CD14-positive monocyte (primary cell): ENCODE measurements at regions not wholly inside any gene's neighbourhood (a gene's known extent, or its start where the extent isn't known, plus 50 kb on each side); places are given as distances from the start of the nearest gene placed in this dataset.

ENCODE experiments used
- DNase-seq, 3 donors: peaks; one replicate each; pipeline ENCODE4 v3.0.0-alpha.2; 2011 to 2022
- H2AFZ ChIP-seq: 2 replicates; pipeline ENCODE4 v1.6.0; 2012; ENCODE audit warnings: mild to moderate bottlenecking, low read depth, low read length, inconsistent platforms; ENCODE audit not compliant: insufficient read depth, poor library complexity, severe bottlenecking
- H3K27ac ChIP-seq, 2 donors: 1 replicate in 1 of 2; 2 replicates in 1 of 2; pipeline ENCODE4 v1.5.1; 2012 to 2013; ENCODE audit warnings: low read length in 2 of 2, control low read depth in 1 of 2, inconsistent platforms in 1 of 2, low read depth in 1 of 2, mild to moderate bottlenecking in 1 of 2
- H3K27me3 ChIP-seq, 2 donors: one replicate each; pipeline versions ENCODE4 v1.6.0 to v1.6.1; 2011 to 2013; ENCODE audit warnings: low read length in 2 of 2; ENCODE audit not compliant: control insufficient read depth in 2 of 2, insufficient read depth in 2 of 2
- H3K36me3 ChIP-seq, 2 donors: replicated peaks in 1 of 2; 1 replicate in 1 of 2; 2 replicates in 1 of 2; pipeline versions ENCODE4 v1.5.1 to v1.6.1; 2012 to 2013; ENCODE audit warnings: low read length in 2 of 2, control low read depth in 1 of 2, inconsistent platforms in 1 of 2, mild to moderate bottlenecking in 1 of 2; ENCODE audit not compliant: insufficient read depth in 2 of 2, control insufficient read depth in 1 of 2
- H3K4me1 ChIP-seq, 2 donors: 1 replicate in 1 of 2; 2 replicates in 1 of 2; pipeline versions ENCODE4 v1.5.1 to v1.6.1; 2012 to 2013; ENCODE audit warnings: low read length in 2 of 2, control low read depth in 1 of 2, inconsistent platforms in 1 of 2, mild to moderate bottlenecking in 1 of 2, moderate library complexity in 1 of 2; ENCODE audit not compliant: insufficient read depth in 2 of 2, control insufficient read depth in 1 of 2
- H3K4me2 ChIP-seq: replicated peaks from 2 replicates; pipeline ENCODE3; 2012; ENCODE audit warnings: low read length, moderate library complexity, mild to moderate bottlenecking; ENCODE audit not compliant: poor library complexity, severe bottlenecking; ENCODE audit errors: extremely low read depth
- H3K4me3 ChIP-seq, 3 experiments: fragments of 200-600 bp in 1 of 3; sonication (generic) in 1 of 3; replicated peaks in 1 of 3; 1 replicate in 2 of 3; 2 replicates in 1 of 3; pipeline ENCODE4 v1.5.1; 2011 to 2013; ENCODE audit warnings: low read length in 3 of 3, mild to moderate bottlenecking in 3 of 3, control low read depth in 2 of 3, low read depth in 2 of 3, inconsistent platforms in 1 of 3, moderate library complexity in 1 of 3
- H3K79me2 ChIP-seq: 2 replicates; pipeline ENCODE4 v1.6.0; 2012; ENCODE audit warnings: mild to moderate bottlenecking, control low read depth, inconsistent platforms, low read length, moderate library complexity; ENCODE audit not compliant: insufficient read depth
- H3K9ac ChIP-seq: 2 replicates; pipeline ENCODE4 v1.6.0; 2017; ENCODE audit warnings: low read length, mild to moderate bottlenecking; ENCODE audit not compliant: insufficient read depth, poor library complexity, severe bottlenecking
- H3K9me3 ChIP-seq, 2 donors: replicated peaks in 1 of 2; 1 replicate in 1 of 2; 2 replicates in 1 of 2; pipeline versions ENCODE4 v1.5.1 to v1.6.1; 2012 to 2013; ENCODE audit warnings: low read length in 2 of 2, control low read depth in 1 of 2; ENCODE audit not compliant: control insufficient read depth in 1 of 2, insufficient read depth in 1 of 2
- H4K20me1 ChIP-seq: 2 replicates; pipeline ENCODE4 v1.6.0; 2012; ENCODE audit warnings: mild to moderate bottlenecking, low read length, control low read depth, moderate library complexity; ENCODE audit not compliant: insufficient read depth
- H3K27ac Mint-ChIP-seq, 7 donors: one replicate each; pipeline ENCODE4 v1.8.0; 2020; ENCODE audit warnings: mild to moderate bottlenecking in 7 of 7, mixed read lengths in 7 of 7, moderate library complexity in 6 of 7, inconsistent platforms in 2 of 7
- H3K27me3 Mint-ChIP-seq, 3 donors: one replicate each; pipeline ENCODE4 v1.8.0; 2021 to 2022; ENCODE audit warnings: low read depth in 3 of 3, mild to moderate bottlenecking in 3 of 3, mixed read lengths in 3 of 3, moderate library complexity in 3 of 3, inconsistent platforms in 1 of 3
- H3K36me3 Mint-ChIP-seq, 2 donors: one replicate each; pipeline ENCODE4 v1.8.0; 2020; ENCODE audit warnings: mixed read lengths in 2 of 2, inconsistent platforms in 1 of 2, mild to moderate bottlenecking in 1 of 2
- H3K4me1 Mint-ChIP-seq: one replicate; pipeline ENCODE4 v1.8.0; 2020; ENCODE audit warnings: mild to moderate bottlenecking, mixed read lengths
- H3K4me3 Mint-ChIP-seq, 2 donors: one replicate each; pipeline ENCODE4 v1.8.0; 2020; ENCODE audit warnings: mild to moderate bottlenecking in 2 of 2, mixed read lengths in 2 of 2, moderate library complexity in 1 of 2
- H3K9me3 Mint-ChIP-seq, 7 donors: one replicate each; pipeline ENCODE4 v1.8.0; 2020 to 2022; ENCODE audit warnings: mixed read lengths in 7 of 7, mild to moderate bottlenecking in 6 of 7, moderate library complexity in 6 of 7, inconsistent platforms in 2 of 7
- CTCF ChIP-seq: fragments of 200-600 bp; IDR thresholded peaks from one replicate; pipeline ENCODE4 v1.8.0; 2022; ENCODE audit warnings: antibody characterized with exemption, mild to moderate bottlenecking
- WGBS: methylation state at CpG from one replicate; pipeline ENCODE4 v1.1.5; 2013; ENCODE audit warnings: missing lambda C conversion rate; ENCODE audit not compliant: insufficient coverage; 5-methylcytosine and 5-hydroxymethylcytosine counted together
- intact Hi-C, 2 donors: fragments of 100-400 bp; cut with micrococcal nuclease; formaldehyde crosslinking; loops; one replicate each; pipeline versions ENCODE4 v1.15.0 to v1.15.1; 2023

GRCh38 chr22:49244466-49245420, 582.9 kb downstream of the BRD1 start:
- Mint-ChIP-seq H3K27me3 (peaks cover 0 to 5% (median 0%) of the 10 kb centered on the region in 3 donors), H3K9me3 (peaks cover 0 to 3% (median 0%) of the 10 kb centered on the region in 7 donors), H3K4me1 (no peaks in the 10 kb centered on the region), H3K27ac (no peak overlapping the region), H3K4me3 (no peak overlapping the region), H3K36me3 (no peaks in the 10 kb centered on the region)
- DNase-seq: no peak
- H3K27me3 ChIP-seq: no peaks in the 10 kb centered on the region
- H3K4me1 ChIP-seq: no peaks in the 10 kb centered on the region
- TF ChIP-seq CTCF: no peak
- H3K4me2 ChIP-seq: no peak overlapping the region
- no peak overlapping the region for H3K4me3 ChIP-seq
- H2AFZ ChIP-seq: no peak overlapping the region
- H3K36me3 ChIP-seq: no peaks in the 10 kb centered on the region
- no peaks in the 10 kb centered on the region for H3K9me3 ChIP-seq
- no peaks in the 10 kb centered on the region for H3K79me2 ChIP-seq
- H3K9ac ChIP-seq: no peak overlapping the region
- intact Hi-C loops: no loop called here
- WGBS: 93% methylated on average over 13 of the region's 16 CpGs
- H3K27ac ChIP-seq: no peak overlapping the region
- H4K20me1 ChIP-seq: no peaks in the 10 kb centered on the region

GRCh38 chr22:49243965-49244364, 583.7 kb downstream of the BRD1 start:
- H3K4me3 ChIP-seq: no peak overlapping the region
- H2AFZ ChIP-seq: no peak overlapping the region
- no peak overlapping the region for H3K27ac Mint-ChIP-seq
- H3K36me3 Mint-ChIP-seq: no peaks in the 10 kb centered on the region
- no peaks in the 10 kb centered on the region for H3K79me2 ChIP-seq
- H3K4me3 Mint-ChIP-seq: no peak overlapping the region
- H3K9me3 Mint-ChIP-seq: peaks cover 0 to 3% (median 0%) of the 10 kb centered on the region in 7 donors
- H3K9ac ChIP-seq: no peak overlapping the region
- no peaks in the 10 kb centered on the region for H3K9me3 ChIP-seq
- H3K27ac ChIP-seq: no peak overlapping the region
- no peaks in the 10 kb centered on the region for H4K20me1 ChIP-seq
- H3K27me3 ChIP-seq: no peaks in the 10 kb centered on the region
- H3K36me3 ChIP-seq: no peaks in the 10 kb centered on the region
- no peaks in the 10 kb centered on the region for H3K4me1 ChIP-seq
- no peaks in the 10 kb centered on the region for H3K4me1 Mint-ChIP-seq
- peaks cover 0 to 5% (median 0%) of the 10 kb centered on the region in 3 donors for H3K27me3 Mint-ChIP-seq
- H3K4me2 ChIP-seq: no peak overlapping the region
- intact Hi-C loops: no loop called here
- DNase-seq: no peak
- no peak for TF ChIP-seq CTCF
- 92% methylated on average over 4 of the region's 7 CpGs for WGBS
